Esophagus muscularis mucosa (tissue), 4 donors: ENCODE measurements at regions not wholly inside any gene's neighbourhood (a gene's known extent, or its start where the extent isn't known, plus 50 kb on each side); places are given as distances from the start of the nearest gene placed in this dataset.

Experiments used
- DNase-seq: peaks from one replicate; pipeline ENCODE4 v3.0.0-alpha.2; 2017; ENCODE audit errors: extremely low spot score
- H3K27ac ChIP-seq, 4 donors: fragments of 200-600 bp; sonication (generic); replicated peaks in 1 of 4; 1 replicate in 3 of 4; 2 replicates in 1 of 4; pipeline ENCODE4 v1.5.1; 2016 to 2019; ENCODE audit warnings: mild to moderate bottlenecking in 1 of 4
- H3K27me3 ChIP-seq, 4 donors: fragments of 200-600 bp; sonication (generic); one replicate each; pipeline versions ENCODE4 v1.5.1 to v1.6.0; 2016 to 2019
- H3K36me3 ChIP-seq, 4 donors: fragments of 200-600 bp; sonication (generic); one replicate each; pipeline ENCODE4 v1.5.1; 2016 to 2019
- H3K4me1 ChIP-seq, 4 donors: fragments of 200-600 bp; sonication (generic); one replicate each; pipeline ENCODE4 v1.5.1; 2016 to 2019
- H3K4me3 ChIP-seq, 4 donors: fragments of 200-600 bp; sonication (generic); 1 replicate in 2 of 4; 2 replicates in 2 of 4; pipeline ENCODE4 v1.5.1; 2016 to 2019; ENCODE audit warnings: mild to moderate bottlenecking in 4 of 4, moderate library complexity in 1 of 4
- H3K9me3 ChIP-seq, 4 donors: fragments of 200-600 bp; sonication (generic); 1 replicate in 3 of 4; 2 replicates in 1 of 4; pipeline ENCODE4 v1.5.1; 2016 to 2019
- CTCF ChIP-seq, 3 experiments: fragments of 200-600 bp in 2 of 3; fragments of 450-650 bp in 1 of 3; sonication (generic) in 2 of 3; IDR thresholded peaks; one replicate each; pipeline ENCODE4 v1.5.1; 2017 to 2019; ENCODE audit warnings: antibody characterized with exemption in 3 of 3, mild to moderate bottlenecking in 2 of 3, moderate library complexity in 1 of 3
- EP300 ChIP-seq: sonication (generic); formaldehyde crosslinking; IDR thresholded peaks from one replicate; pipeline ENCODE4 v1.6.1; 2017; ENCODE audit warnings: antibody characterized with exemption
- POLR2A ChIP-seq: fragments of 450-650 bp; IDR thresholded peaks from one replicate; pipeline ENCODE4 v1.6.1; 2017; ENCODE audit warnings: antibody characterized with exemption, moderate library complexity, mild to moderate bottlenecking, low read depth
- POLR2AphosphoS5 ChIP-seq, 2 donors: sonication (generic); formaldehyde crosslinking; IDR thresholded peaks; one replicate each; pipeline ENCODE4 v1.6.1; 2017; ENCODE audit warnings: antibody characterized with exemption in 2 of 2
- WGBS: methylation state at CpG from one replicate; pipeline ENCODE4 v1.1.5; 2018; 5-methylcytosine and 5-hydroxymethylcytosine counted together
- intact Hi-C: fragments of 100-400 bp; cut with DNase I; formaldehyde crosslinking; loops from one replicate; pipeline ENCODE4 v1.15.1; 2023

- TF ChIP-seq POLR2AphosphoS5 (IDR thresholded peaks at IDR 0.05) (no peak), EP300 (no peak), POLR2A (no peak), CTCF (IDR thresholded peaks at IDR 0.05) (no peak)
- no peak overlapping the region for H3K27ac ChIP-seq
Measured at GRCh38 chr7:66539902-66540375, 88.7 kb upstream of the KCTD7 start.

GRCh38 chr7:66542049-66542448 is 86.6 kb upstream of the KCTD7 start:
- Histone ChIP-seq H3K9me3 (no peaks in the 10 kb centered on the region), H3K36me3 (peaks cover 10 to 68% (median 42%) of the 10 kb centered on the region in 4 donors), H3K27ac (no peak overlapping the region), H3K27me3 (no peaks in the 10 kb centered on the region), H3K4me1 (no peaks in the 10 kb centered on the region), H3K4me3 (no peak overlapping the region)
- DNase-seq: no peak
- WGBS: 88% methylated on average over 5 of the region's 5 CpGs
- intact Hi-C loops: no loop called here
- no peak for TF ChIP-seq POLR2A
- no peak for TF ChIP-seq EP300
- no peak for TF ChIP-seq POLR2AphosphoS5 (IDR thresholded peaks at IDR 0.05)
- no peak for TF ChIP-seq CTCF (IDR thresholded peaks at IDR 0.05)

More at GRCh38 chr7:66539902-66540375, 88.7 kb upstream of the KCTD7 start:
- no peak overlapping the region for H3K4me3 ChIP-seq
- H3K27me3 ChIP-seq: no peaks in the 10 kb centered on the region
- intact Hi-C loops: no loop called here
- WGBS: 84% methylated on average over 8 of the region's 8 CpGs
- DNase-seq: no peak
- no peaks in the 10 kb centered on the region for H3K9me3 ChIP-seq
- no peaks in the 10 kb centered on the region for H3K4me1 ChIP-seq
- H3K36me3 ChIP-seq: peaks cover 5 to 61% (median 39%) of the 10 kb centered on the region in 4 donors

- Histone ChIP-seq H3K4me3 (no peak overlapping the region), H3K36me3 (peaks cover 10 to 74% (median 46%) of the 10 kb centered on the region in 4 donors), H3K4me1 (no peaks in the 10 kb centered on the region), H3K9me3 (no peaks in the 10 kb centered on the region), H3K27me3 (no peaks in the 10 kb centered on the region), H3K27ac (no peak overlapping the region)
- no peak for DNase-seq
- intact Hi-C loops: no loop called here
- 81% methylated on average over 14 of the region's 14 CpGs for WGBS
- no peak for TF ChIP-seq CTCF (IDR thresholded peaks at IDR 0.05)
- no peak for TF ChIP-seq POLR2AphosphoS5 (IDR thresholded peaks at IDR 0.05)
- no peak for TF ChIP-seq EP300
- TF ChIP-seq POLR2A: no peak
Measured at GRCh38 chr7:66542528-66543269, 86.0 kb upstream of the KCTD7 start.

- peaks cover 52 to 93% (median 83%) of the 10 kb centered on the region in 4 donors for H3K36me3 ChIP-seq
- no peak overlapping the region for H3K4me3 ChIP-seq
- no peak for DNase-seq
- 98% methylated on average over 6 of the region's 6 CpGs for WGBS
- H3K9me3 ChIP-seq: no peaks in the 10 kb centered on the region
- H3K27me3 ChIP-seq: no peaks in the 10 kb centered on the region
- H3K4me1 ChIP-seq: peaks cover 0 to 2% (median under 1%) of the 10 kb centered on the region in 4 donors
- H3K27ac ChIP-seq: no peak overlapping the region
- TF ChIP-seq POLR2A (no peak), EP300 (no peak), CTCF (IDR thresholded peaks at IDR 0.05) (no peak), POLR2AphosphoS5 (IDR thresholded peaks at IDR 0.05) (no peak)
- intact Hi-C loops: no loop called here
Measured at GRCh38 chr7:66549466-66549865, 79.2 kb upstream of the KCTD7 start.
